Colonic mucosa (tissue), 4 donors: ENCODE measurements at regions not wholly inside any gene's neighbourhood (a gene's known extent, or its start where the extent isn't known, plus 50 kb on each side); places are given as distances from the start of the nearest gene placed in this dataset.

Source experiments
- DNase-seq: peaks from one replicate; pipeline ENCODE4 v3.0.0-alpha.2; 2020
- H3K27ac ChIP-seq: fragments of 200-600 bp; one replicate; pipeline ENCODE4 v1.8.0; 2021
- H3K27me3 ChIP-seq: fragments of 200-600 bp; one replicate; pipeline ENCODE4 v1.8.0; 2021
- H3K36me3 ChIP-seq: fragments of 200-600 bp; one replicate; pipeline ENCODE4 v1.8.0; 2021
- H3K4me1 ChIP-seq: fragments of 200-600 bp; one replicate; pipeline ENCODE4 v1.8.0; 2021; ENCODE audit warnings: mild to moderate bottlenecking
- H3K4me3 ChIP-seq: fragments of 200-600 bp; one replicate; pipeline ENCODE4 v1.8.0; 2021
- H3K9ac ChIP-seq, 2 donors: one replicate each; pipeline ENCODE4 v1.7.0; 2013; ENCODE audit warnings: control low read depth in 2 of 2, low read depth in 2 of 2, low read length in 2 of 2
- H3K9me3 ChIP-seq: fragments of 200-600 bp; one replicate; pipeline ENCODE4 v1.8.0; 2021
- intact Hi-C: fragments of 100-400 bp; cut with DNase I; formaldehyde crosslinking; loops from one replicate; pipeline ENCODE4 v1.14.1; 2022
- TF ChIP-seq, protein P1 (sequence below): fragments of 200-600 bp; IDR thresholded peaks from one replicate; pipeline ENCODE4 v1.8.0; 2022; ENCODE audit warnings: antibody characterized with exemption, mild to moderate bottlenecking
- donor health status: healthy.
- donor health status: DM: no; HTN: no; CAD: no.
- donor health status: DM: no; HTN: no; CAD: no.

DNA sequence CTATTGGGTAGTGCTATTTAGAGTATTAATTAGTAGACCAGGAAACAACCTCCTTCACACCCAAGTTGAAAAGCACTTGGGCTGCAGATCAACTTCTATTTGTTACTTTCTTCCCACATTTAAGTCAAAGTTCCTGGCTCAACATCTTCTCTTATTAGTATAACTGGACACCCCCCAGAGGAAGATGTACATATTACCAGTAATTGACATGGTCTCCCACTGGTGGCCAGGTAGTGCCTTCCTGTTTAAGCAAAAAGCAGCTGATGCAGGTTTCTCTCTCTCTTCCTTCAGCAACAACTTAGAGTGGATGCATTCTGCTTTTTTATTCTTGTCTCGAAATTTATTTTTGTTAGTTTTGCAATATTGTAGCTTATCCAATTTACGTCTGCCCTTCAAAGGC lies 438.1 kb downstream of the GBA3 start:
- Histone ChIP-seq H3K9ac (no peak overlapping the region), H3K9me3 (no peaks in the 10 kb centered on the region), H3K36me3 (no peaks in the 10 kb centered on the region), H3K27ac (no peak overlapping the region), H3K4me1 (no peaks in the 10 kb centered on the region), H3K27me3 (no peaks in the 10 kb centered on the region), H3K4me3 (no peak overlapping the region)
- intact Hi-C loops: no loop called here
- DNase-seq: no peak
- TF ChIP-seq, protein P1, sequence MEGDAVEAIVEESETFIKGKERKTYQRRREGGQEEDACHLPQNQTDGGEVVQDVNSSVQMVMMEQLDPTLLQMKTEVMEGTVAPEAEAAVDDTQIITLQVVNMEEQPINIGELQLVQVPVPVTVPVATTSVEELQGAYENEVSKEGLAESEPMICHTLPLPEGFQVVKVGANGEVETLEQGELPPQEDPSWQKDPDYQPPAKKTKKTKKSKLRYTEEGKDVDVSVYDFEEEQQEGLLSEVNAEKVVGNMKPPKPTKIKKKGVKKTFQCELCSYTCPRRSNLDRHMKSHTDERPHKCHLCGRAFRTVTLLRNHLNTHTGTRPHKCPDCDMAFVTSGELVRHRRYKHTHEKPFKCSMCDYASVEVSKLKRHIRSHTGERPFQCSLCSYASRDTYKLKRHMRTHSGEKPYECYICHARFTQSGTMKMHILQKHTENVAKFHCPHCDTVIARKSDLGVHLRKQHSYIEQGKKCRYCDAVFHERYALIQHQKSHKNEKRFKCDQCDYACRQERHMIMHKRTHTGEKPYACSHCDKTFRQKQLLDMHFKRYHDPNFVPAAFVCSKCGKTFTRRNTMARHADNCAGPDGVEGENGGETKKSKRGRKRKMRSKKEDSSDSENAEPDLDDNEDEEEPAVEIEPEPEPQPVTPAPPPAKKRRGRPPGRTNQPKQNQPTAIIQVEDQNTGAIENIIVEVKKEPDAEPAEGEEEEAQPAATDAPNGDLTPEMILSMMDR: no peak

DNA sequence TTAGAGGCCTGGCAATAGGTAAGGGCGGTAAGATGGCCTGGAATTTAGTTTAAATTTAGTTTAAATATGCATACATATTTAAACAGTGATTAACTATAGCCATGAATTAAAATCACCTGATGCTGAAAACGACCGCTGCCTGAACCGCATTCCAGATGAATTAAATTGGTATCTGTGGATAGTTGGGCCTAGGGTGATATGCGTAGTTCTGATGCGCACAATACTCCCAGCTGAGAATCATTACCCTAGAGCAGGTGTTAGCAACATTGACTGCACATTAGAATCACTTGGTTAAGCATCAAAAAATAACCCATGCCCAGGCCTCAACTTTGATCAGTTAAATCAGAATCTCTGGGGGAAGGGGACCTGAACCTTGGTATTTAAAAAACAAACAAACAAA lies 432.4 kb downstream of the GBA3 start:
- no peak overlapping the region for H3K4me3 ChIP-seq
- H3K4me1 ChIP-seq: no peaks in the 10 kb centered on the region
- no peaks in the 10 kb centered on the region for H3K27me3 ChIP-seq
- TF ChIP-seq, protein P1: no peak
- no peak for DNase-seq
- no peak overlapping the region for H3K9ac ChIP-seq
- H3K27ac ChIP-seq: no peak overlapping the region
- intact Hi-C loops: no loop called here
- no peaks in the 10 kb centered on the region for H3K9me3 ChIP-seq
- no peaks in the 10 kb centered on the region for H3K36me3 ChIP-seq

DNA sequence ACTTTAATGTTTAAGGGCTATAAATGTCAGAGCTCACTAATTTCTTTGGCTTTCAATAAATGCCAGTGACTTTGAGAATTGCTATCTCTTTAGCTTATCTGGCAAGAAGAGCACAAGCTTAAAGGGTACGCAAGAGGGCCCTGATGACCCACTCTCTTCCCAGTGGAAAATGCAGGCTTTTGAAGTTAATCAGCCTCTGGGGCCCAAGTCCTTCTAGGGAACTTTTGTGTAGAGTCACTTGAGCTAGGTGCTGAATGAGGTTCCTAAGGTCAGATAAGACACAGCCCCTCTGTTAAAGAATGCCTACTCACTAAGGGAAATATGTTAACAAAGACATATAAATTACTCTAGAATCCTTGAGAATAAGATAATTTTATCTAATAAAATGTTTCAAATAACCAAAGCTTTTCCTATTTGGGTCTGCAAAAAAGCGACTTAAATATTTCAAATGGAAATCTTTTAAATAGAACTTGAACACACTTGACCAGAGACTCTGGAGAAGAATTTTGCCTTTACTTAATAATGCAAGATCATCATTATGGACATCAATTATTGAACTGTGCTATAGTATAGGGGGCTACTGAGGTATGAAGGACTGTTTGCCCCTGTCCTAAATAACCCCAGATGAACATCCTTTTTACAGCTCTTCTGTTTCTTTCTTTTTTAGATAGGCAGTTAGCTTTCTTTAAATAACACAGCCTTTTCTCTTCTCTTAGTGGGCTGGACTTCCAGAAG lies 430.1 kb downstream of the GBA3 start:
- H3K27me3 ChIP-seq: no peaks in the 10 kb centered on the region
- TF ChIP-seq, protein P1: no peak
- intact Hi-C loops: no loop called here
- no peaks in the 10 kb centered on the region for H3K9me3 ChIP-seq
- H3K36me3 ChIP-seq: no peaks in the 10 kb centered on the region
- H3K4me1 ChIP-seq: no peaks in the 10 kb centered on the region
- H3K4me3 ChIP-seq: no peak overlapping the region
- no peak overlapping the region for H3K27ac ChIP-seq
- no peak for DNase-seq
- H3K9ac ChIP-seq: no peak overlapping the region

DNA sequence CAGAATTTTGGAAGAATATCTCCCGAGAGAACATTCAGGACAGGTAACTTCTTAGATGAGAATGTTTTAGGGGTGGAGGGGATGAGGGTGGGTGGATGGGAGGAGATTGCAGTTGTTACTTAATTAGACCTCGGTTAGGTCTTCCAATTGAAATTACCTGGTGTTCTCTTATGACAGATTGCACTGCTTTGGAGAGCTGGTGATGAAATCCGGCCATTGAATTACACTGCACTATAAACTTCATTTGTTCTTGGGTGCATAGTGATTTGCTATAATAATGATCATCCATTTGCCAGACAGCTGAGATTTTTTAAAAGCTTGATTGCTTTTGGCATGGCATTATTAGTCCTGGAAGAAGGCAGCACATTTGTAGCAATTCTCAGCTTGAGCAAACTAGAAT lies 427.6 kb downstream of the GBA3 start:
- Histone ChIP-seq H3K4me3 (no peak overlapping the region), H3K9me3 (no peaks in the 10 kb centered on the region), H3K27ac (no peak overlapping the region), H3K27me3 (no peaks in the 10 kb centered on the region), H3K9ac (no peak overlapping the region), H3K4me1 (no peaks in the 10 kb centered on the region), H3K36me3 (no peaks in the 10 kb centered on the region)
- intact Hi-C loops: no loop called here
- no peak for DNase-seq
- TF ChIP-seq, protein P1: no peak

DNA sequence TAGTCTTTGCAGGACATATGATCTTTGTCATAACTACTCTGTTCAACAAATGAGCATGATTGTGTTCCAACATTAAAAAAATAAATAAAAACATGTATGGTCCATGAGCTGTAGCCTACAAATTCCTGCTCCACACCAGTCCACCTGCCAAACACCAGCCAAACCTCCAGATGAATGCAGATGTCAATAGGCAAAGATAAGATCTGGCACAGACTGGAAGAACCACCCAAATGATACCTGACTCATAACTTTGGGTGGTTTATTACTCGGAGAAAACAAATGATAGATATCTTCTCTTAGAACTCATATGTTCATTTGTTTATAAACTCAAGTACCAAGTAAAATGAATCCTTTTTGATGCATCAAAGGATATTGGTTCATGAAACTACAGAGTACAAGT lies 425.1 kb downstream of the GBA3 start:
- intact Hi-C loops: no loop called here
- DNase-seq: no peak
- Histone ChIP-seq H3K36me3 (no peaks in the 10 kb centered on the region), H3K9me3 (no peaks in the 10 kb centered on the region), H3K4me1 (no peaks in the 10 kb centered on the region), H3K27me3 (no peaks in the 10 kb centered on the region), H3K27ac (no peak overlapping the region), H3K4me3 (no peak overlapping the region), H3K9ac (no peak overlapping the region)
- TF ChIP-seq, protein P1: no peak
